WTC11 (cell line): ENCODE measurements at regions not wholly inside any gene's neighbourhood (a gene's known extent, or its start where the extent isn't known, plus 50 kb on each side); places are given as distances from the start of the nearest gene placed in this dataset.

Experiments used
- ATAC-seq: fragments of 200-7000 bp; cut with Tn5 transposase; 2 replicates; pipeline ENCODE4 v1.10.0; 2021; ENCODE audit warnings: mild to moderate bottlenecking, moderate library complexity
- CTCF ChIA-PET: fragments of 300-600 bp; sonication (Branson Sonifier 250); formaldehyde crosslinking; loops from one replicate; lab custom pipeline; 2021; ENCODE audit warnings: antibody characterized with exemption; lab: Charles Lee
- POLR2A ChIA-PET: fragments of 350-600 bp; sonication (Branson Sonifier 250); formaldehyde crosslinking; loops from one replicate; lab custom pipeline; 2021; ENCODE audit warnings: antibody characterized with exemption; lab: Charles Lee
- DNase-seq: peaks from one replicate; pipeline ENCODE4 v3.0.0; 2021; ENCODE audit warnings: low spot score
- H3K27ac Mint-ChIP-seq: 2 replicates; pipeline ENCODE4 v1.8.0; 2021; ENCODE audit warnings: mixed read lengths
- H3K27me3 Mint-ChIP-seq: 2 replicates; pipeline ENCODE4 v1.8.0; 2021; ENCODE audit warnings: low read depth, mild to moderate bottlenecking, moderate library complexity, mixed read lengths
- H3K36me3 Mint-ChIP-seq: 2 replicates; pipeline ENCODE4 v1.8.0; 2021; ENCODE audit warnings: mixed read lengths
- H3K4me1 Mint-ChIP-seq: 2 replicates; pipeline ENCODE4 v1.8.0; 2022; ENCODE audit warnings: mixed read lengths
- H3K4me3 Mint-ChIP-seq: 2 replicates; pipeline ENCODE4 v1.8.0; 2021; ENCODE audit warnings: mild to moderate bottlenecking, moderate library complexity, mixed read lengths
- H3K9me3 Mint-ChIP-seq: 2 replicates; pipeline ENCODE4 v1.8.0; 2021; ENCODE audit warnings: mixed read lengths
- AFF4 ChIP-seq: sonication (generic); formaldehyde crosslinking; IDR thresholded peaks from 2 replicates; pipeline ENCODE4 v1.8.1; 2023; ENCODE audit warnings: mild to moderate bottlenecking, missing genetic modification reagents, borderline replicate concordance
- ATF1 ChIP-seq: sonication (generic); formaldehyde crosslinking; IDR thresholded peaks from 2 replicates; pipeline ENCODE4 v1.8.1; 2023; ENCODE audit warnings: mild to moderate bottlenecking, moderate library complexity, missing genetic modification reagents
- CTCF ChIP-seq: fragments of 200-600 bp; IDR thresholded peaks from 2 replicates; pipeline ENCODE4 v1.8.0; 2022; ENCODE audit warnings: antibody characterized with exemption
- EMX1 ChIP-seq: fragments of 250-450 bp; sonication (Bioruptor Pico); IDR thresholded peaks from 2 replicates; pipeline ENCODE4 v1.8.0; 2021; ENCODE audit warnings: mild to moderate bottlenecking
- FOXP4 ChIP-seq: sonication (generic); formaldehyde crosslinking; IDR thresholded peaks from 2 replicates; pipeline ENCODE4 v1.8.0; 2022; ENCODE audit warnings: mild to moderate bottlenecking, missing genetic modification reagents
- HMGXB4 ChIP-seq: sonication (generic); formaldehyde crosslinking; IDR thresholded peaks from 2 replicates; pipeline ENCODE4 v1.8.1; 2023; ENCODE audit warnings: mild to moderate bottlenecking, moderate library complexity, missing genetic modification reagents
- IRF2 ChIP-seq: sonication (generic); formaldehyde crosslinking; IDR thresholded peaks from 2 replicates; pipeline ENCODE4 v1.8.0; 2022; ENCODE audit warnings: low read depth, missing genetic modification reagents, borderline replicate concordance
- JAZF1 ChIP-seq: fragments of 250-450 bp; sonication (Bioruptor Pico); IDR thresholded peaks from 2 replicates; pipeline ENCODE4 v1.9.0; 2021; ENCODE audit warnings: moderate library complexity, mild to moderate bottlenecking, inconsistent platforms
- MAX ChIP-seq: sonication (generic); formaldehyde crosslinking; IDR thresholded peaks from 2 replicates; pipeline ENCODE4 v1.8.0; 2022; ENCODE audit warnings: mild to moderate bottlenecking, missing genetic modification reagents
- NFE2L1 ChIP-seq: sonication (generic); formaldehyde crosslinking; IDR thresholded peaks from 2 replicates; pipeline ENCODE4 v1.8.1; 2023; ENCODE audit warnings: missing genetic modification reagents
- NR3C1 ChIP-seq: sonication (generic); formaldehyde crosslinking; conservative IDR thresholded peaks from 2 replicates; pipeline ENCODE4 v1.8.1; 2023; ENCODE audit warnings: low read depth, mild to moderate bottlenecking, missing genetic modification reagents
- PRRX2 ChIP-seq: fragments of 250-450 bp; sonication (Bioruptor Pico); IDR thresholded peaks from 2 replicates; pipeline ENCODE4 v1.8.0; 2021; ENCODE audit warnings: mild to moderate bottlenecking
- SP1 ChIP-seq: sonication (generic); formaldehyde crosslinking; conservative IDR thresholded peaks from 2 replicates; pipeline ENCODE4 v1.8.1; 2022; ENCODE audit warnings: missing genetic modification reagents
- TEAD4 ChIP-seq: sonication (generic); formaldehyde crosslinking; IDR thresholded peaks from 2 replicates; pipeline ENCODE4 v1.8.0; 2022; ENCODE audit warnings: mild to moderate bottlenecking, missing genetic modification reagents
- USF2 ChIP-seq: sonication (generic); formaldehyde crosslinking; IDR thresholded peaks from 2 replicates; pipeline ENCODE4 v1.8.1; 2023; ENCODE audit warnings: mild to moderate bottlenecking, missing genetic modification reagents, moderate library complexity
- ZNF138 ChIP-seq: sonication (generic); formaldehyde crosslinking; conservative IDR thresholded peaks from 2 replicates; pipeline ENCODE4 v1.8.1; 2022; ENCODE audit warnings: mild to moderate bottlenecking, moderate library complexity, missing genetic modification reagents
- ZNF219 ChIP-seq: sonication (generic); formaldehyde crosslinking; IDR thresholded peaks from 2 replicates; pipeline ENCODE4 v1.8.0; 2023; ENCODE audit warnings: missing genetic modification reagents, mild to moderate bottlenecking, borderline replicate concordance
- ZNF512 ChIP-seq: sonication (generic); formaldehyde crosslinking; IDR thresholded peaks from 2 replicates; pipeline ENCODE4 v1.8.1; 2022; ENCODE audit warnings: missing genetic modification reagents, borderline replicate concordance
- ZNF532 ChIP-seq: fragments of 250-450 bp; sonication (Bioruptor Pico); IDR thresholded peaks from 2 replicates; pipeline ENCODE4 v1.9.0; 2021; ENCODE audit warnings: mild to moderate bottlenecking, borderline replicate concordance

GRCh38 chr4:45122406-45122805, 396.1 kb upstream of the GNPDA2 start:
- CTCF ChIA-PET = no interaction called here
- no peaks in the 10 kb centered on the region for H3K36me3 Mint-ChIP-seq
- peaks cover 15% of the 10 kb centered on the region for H3K4me1 Mint-ChIP-seq
- POLR2A ChIA-PET = no interaction called here
- H3K4me3 Mint-ChIP-seq = no peak overlapping the region
- peaks cover 5% of the 10 kb centered on the region; the same call in 1 of the 2 replicates for H3K9me3 Mint-ChIP-seq
- TF ChIP-seq ZNF512 (CRISPR knock-in tag) (no peak), MAX (CRISPR knock-in tag) (no peak), ZNF532 (no peak), PRRX2 (CRISPR knock-in tag) (no peak), CTCF (no peak), EMX1 (CRISPR knock-in tag) (no peak), HMGXB4 (CRISPR knock-in tag) (no peak), NR3C1 (CRISPR knock-in tag) (no peak), USF2 (no peak), ZNF219 (CRISPR knock-in tag) (no peak), SP1 (CRISPR knock-in tag) (no peak), ATF1 (CRISPR knock-in tag) (no peak), JAZF1 (no peak), ZNF138 (no peak), TEAD4 (CRISPR knock-in tag) (no peak), NFE2L1 (CRISPR knock-in tag) (no peak), IRF2 (no peak), FOXP4 (CRISPR knock-in tag) (no peak), AFF4 (no peak)
- DNase-seq = no peak
- no peaks in the 10 kb centered on the region for H3K27me3 Mint-ChIP-seq
- H3K27ac Mint-ChIP-seq = no peak overlapping the region
- ATAC-seq = no peak
